GM21423 (cell line): ENCODE measurements at regions not wholly inside any gene's neighbourhood (a gene's known extent, or its start where the extent isn't known, plus 50 kb on each side); places are given as distances from the start of the nearest gene placed in this dataset.
"Not testable (repeated sequence)": the region's sequence is repeated elsewhere in the genome, so short reads cannot be mapped to it uniquely, and the experiment has no call there.

Experiments used
- ATAC-seq: cut with Tn5 transposase; IDR thresholded peaks from one replicate; pipeline ENCODE4 v1.9.1; 2021; ENCODE audit warnings: mild to moderate bottlenecking, moderate library complexity; ENCODE audit not compliant: unreplicated experiment

- ATAC-seq = not testable (repeated sequence)
Measured at GRCh38 chr15:22200417-22200816, 120.1 kb downstream of the OR4M2 start.

GRCh38 chr15:22201993-22202659 is 121.8 kb downstream of the OR4M2 start:
- ATAC-seq = not testable (repeated sequence)

- not testable (repeated sequence) for ATAC-seq
Measured at GRCh38 chr15:22203208-22203607, 122.9 kb downstream of the OR4M2 start.

GRCh38 chr15:22209086-22209485 is 128.8 kb downstream of the OR4M2 start:
- not testable (repeated sequence) for ATAC-seq

DNA sequence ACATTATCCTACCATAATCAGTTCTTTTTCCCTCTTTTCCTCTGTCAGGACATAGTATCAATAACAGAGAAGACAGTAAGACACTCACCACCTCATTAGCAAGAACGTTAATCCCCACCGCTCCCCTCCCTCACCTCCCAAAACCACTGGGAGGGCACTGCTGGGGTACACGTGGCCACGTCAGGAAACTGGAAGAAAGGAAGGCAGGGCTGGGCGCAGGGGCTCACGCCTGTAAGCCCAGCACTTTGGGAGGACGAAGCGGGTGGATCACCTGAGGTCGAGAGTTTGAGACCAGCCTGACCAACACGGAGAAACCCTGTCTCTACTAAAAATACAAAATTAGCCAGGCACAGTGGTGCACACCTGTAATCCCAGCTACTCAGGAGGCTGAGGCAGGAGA is 142.3 kb downstream of the OR4M2 start:
- ATAC-seq = not testable (repeated sequence)

DNA sequence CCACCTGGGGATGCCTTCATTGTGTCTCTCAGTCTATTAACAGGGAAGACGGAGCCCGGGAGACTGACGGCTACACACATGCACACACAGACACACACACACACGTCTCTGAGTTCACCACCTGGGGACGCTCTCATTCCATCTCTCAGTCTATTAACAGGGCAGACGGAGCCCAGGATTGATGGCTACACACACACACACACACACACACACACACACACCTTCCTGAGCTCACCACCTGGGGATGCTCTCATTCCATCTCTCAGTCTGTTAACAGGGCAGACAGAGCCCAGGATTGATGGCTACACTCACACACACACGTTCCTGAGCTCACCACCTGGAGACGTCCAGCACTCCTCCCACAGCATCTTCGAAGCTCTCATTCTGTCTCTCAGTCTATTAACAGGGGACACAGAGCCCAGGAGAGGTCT is 143.9 kb downstream of the OR4M2 start:
- ATAC-seq = no peak

DNA sequence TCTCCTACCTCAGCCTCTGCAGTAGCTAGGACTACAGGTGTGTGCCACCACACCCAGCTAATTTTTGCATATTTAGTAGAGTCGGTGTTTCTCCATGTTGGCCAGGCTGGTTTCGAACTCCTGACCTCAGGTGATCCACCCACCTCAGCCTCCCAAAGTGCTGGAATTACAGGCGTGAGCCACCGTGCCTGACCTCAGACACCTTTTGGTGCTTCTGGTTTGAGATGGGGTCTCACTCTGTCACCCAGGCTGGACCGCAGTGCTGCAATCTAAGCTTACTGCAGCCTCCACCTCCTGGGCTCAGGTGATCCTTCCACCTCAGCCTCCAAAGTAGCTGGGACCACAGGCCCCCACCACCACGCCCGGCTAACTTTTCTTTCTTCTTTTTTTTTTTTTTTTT is 144.6 kb downstream of the OR4M2 start:
- ATAC-seq = not testable (repeated sequence)

GRCh38 chr15:22226034-22226790 is 145.9 kb downstream of the OR4M2 start:
- no peak for ATAC-seq

GRCh38 chr15:22227411-22228100 is 147.2 kb downstream of the OR4M2 start:
- ATAC-seq = no peak

- no peak for ATAC-seq
Measured at GRCh38 chr15:22228101-22228762, 147.9 kb downstream of the OR4M2 start.

GRCh38 chr15:22229990-22230819 is 149.9 kb downstream of the OR4M2 start:
- no peak for ATAC-seq

DNA sequence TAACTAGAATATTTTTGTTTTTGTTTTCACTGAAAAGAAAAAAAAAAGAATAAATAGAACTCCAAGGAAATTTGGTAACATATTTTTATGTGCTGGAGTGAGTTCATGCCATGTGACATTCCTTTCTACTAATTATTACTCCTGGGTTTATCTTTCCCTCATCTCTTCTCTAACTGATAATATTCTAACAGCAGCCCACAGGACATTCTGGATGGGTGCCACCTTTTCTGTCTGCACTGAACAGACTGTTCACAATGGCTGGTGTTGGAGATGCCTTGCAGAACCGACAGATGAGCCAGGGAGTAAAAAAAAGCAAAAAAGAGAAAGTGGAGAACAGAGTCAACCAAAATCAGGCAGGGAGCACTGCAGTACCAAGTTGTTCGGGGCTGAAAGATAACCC is 151.3 kb downstream of the OR4M2 start:
- ATAC-seq = no peak

- ATAC-seq = no peak
Measured at GRCh38 chr15:22232675-22233074, 152.3 kb downstream of the OR4M2 start.

DNA sequence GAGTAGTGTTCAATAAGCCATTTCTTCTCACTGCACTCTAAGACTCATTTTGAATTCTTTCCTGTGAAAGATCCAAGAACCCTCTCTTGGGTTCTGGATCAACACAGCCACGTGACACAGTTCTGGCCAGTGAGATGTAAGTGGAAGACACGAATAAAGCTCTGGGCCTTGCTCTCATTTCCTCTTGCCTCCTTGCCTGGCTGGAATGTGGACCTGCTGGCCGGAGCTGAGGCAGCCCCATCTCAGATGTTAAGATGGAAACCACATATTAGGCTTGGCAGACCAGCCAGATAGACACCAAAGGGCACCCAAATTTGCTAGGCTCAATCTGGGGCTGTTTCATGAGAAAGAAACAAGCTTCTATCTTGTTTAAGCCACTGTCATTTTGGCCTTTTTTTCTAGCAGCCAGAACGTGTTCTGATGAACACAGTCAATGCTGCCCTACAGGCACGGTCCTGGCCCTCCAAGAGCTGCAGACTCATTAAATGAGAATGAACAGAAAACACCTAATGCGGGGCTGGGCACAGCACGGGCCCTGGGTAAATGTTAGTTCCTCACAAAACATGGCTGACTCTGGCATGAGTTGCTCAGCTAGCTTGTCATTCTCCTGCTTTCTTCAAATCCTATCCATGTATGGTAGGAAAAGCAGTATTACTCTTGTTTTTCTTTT is 155.1 kb downstream of the OR4M2 start:
- ATAC-seq = not testable (repeated sequence)

- ATAC-seq = no peak
Measured at GRCh38 chr15:22236469-22236868, 156.1 kb downstream of the OR4M2 start.

- no peak for ATAC-seq
Measured at GRCh38 chr15:22237891-22238275, 157.6 kb downstream of the OR4M2 start.

DNA sequence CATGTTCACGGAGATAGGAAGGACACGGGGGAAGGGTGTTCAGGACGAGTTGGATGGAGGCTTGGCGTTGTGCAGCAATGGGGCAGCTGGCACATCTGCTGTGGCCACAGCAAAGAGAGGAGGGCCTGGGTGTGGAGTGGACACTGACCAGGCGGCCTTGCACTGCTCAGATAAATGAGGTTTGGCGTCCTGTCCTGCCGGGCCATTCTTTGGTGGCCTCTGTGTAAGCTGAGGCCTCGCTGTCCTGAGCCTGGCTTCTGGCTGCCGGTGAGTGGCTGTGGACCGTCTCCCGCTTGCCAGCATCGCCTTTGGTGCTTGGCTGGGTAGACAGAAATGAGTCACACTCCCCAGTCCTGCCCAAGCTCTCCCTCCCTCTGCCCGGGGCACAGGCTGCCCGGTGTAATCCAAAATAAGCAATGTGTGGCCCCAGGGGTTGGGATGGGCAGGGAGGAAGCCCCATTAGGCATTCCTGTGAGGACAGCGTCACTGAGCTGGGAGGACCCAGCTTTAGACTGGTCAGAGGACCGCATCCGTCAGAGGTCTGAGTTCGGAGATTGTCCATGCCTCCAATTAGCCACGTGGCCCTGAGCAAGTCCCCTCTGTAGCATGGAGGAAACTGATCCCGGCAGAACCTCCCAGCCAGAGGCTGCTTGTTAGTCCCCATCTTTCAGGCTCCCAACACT is 158.1 kb downstream of the OR4M2 start:
- ATAC-seq = not testable (repeated sequence)

GRCh38 chr15:22238959-22239805 is 158.9 kb downstream of the OR4M2 start:
- not testable (repeated sequence) for ATAC-seq
